BE2C (cell line): ENCODE measurements at regions not wholly inside any gene's neighbourhood (a gene's known extent, or its start where the extent isn't known, plus 50 kb on each side); places are given as distances from the start of the nearest gene placed in this dataset.
A peak's percentile ranks its signal among the peaks of the same experiment; 100 is the strongest.

ENCODE experiments used
- DNase-seq: peaks from one replicate; pipeline ENCODE4 v3.0.0-alpha.2; 2020
- H3K27me3 ChIP-seq: fragments of 250-450 bp; sonication (Bioruptor Pico); 2 replicates; pipeline ENCODE4 v1.5.1; 2020; ENCODE audit warnings: mild to moderate bottlenecking
- H3K36me3 ChIP-seq: fragments of 250-450 bp; sonication (Bioruptor Pico); 2 replicates; pipeline ENCODE4 v1.5.1; 2020; ENCODE audit warnings: mild to moderate bottlenecking
- H3K4me1 ChIP-seq: fragments of 250-450 bp; sonication (Bioruptor Pico); 2 replicates; pipeline ENCODE4 v1.5.1; 2020
- H3K4me3 ChIP-seq: 2 replicates; pipeline ENCODE4 v1.5.1; 2011; ENCODE audit warnings: low read depth, low read length
- H3K9me3 ChIP-seq: fragments of 250-450 bp; sonication (Bioruptor Pico); 2 replicates; pipeline ENCODE4 v1.5.1; 2020
- TF ChIP-seq, protein P1 (sequence below): IDR thresholded peaks from 2 replicates; pipeline ENCODE4 v1.5.1; 2012; ENCODE audit warnings: mild to moderate bottlenecking, low read depth, low read length

DNA sequence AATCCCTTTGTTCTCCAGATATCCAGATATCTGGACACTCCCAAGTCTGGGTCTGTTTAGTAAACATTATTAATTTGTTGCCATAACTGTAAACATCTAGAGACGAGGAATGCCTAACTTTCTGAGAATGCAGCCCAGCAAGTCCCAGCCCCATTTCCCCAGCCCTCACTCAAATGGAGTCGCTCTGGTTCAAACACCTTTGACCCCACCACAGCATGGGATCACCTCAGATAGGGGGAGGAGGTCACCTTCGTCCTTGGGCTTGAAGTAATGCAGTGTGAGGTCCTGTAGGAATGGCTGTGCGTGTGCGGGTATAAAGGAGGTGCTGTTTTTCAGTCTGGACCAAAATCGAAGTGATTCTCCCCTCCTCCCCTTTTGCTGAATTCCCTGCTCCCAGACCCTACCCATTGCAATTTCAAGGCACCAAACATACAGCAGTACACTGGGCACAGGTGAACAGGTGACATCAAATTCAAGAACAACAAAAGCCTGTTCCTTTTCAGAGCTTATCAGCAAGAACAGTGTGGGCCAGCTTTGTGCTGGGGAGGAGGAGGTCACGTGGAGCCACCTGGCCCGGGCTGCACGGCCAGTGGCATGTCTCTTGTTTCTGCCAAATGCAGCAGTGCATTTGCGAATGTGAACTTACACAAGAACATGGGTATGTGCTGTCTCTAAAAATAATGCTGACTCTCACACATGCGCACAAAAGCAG, 57.5 kb upstream of the TRPM1 start:
- H3K4me1 ChIP-seq = no peaks in the 10 kb centered on the region
- H3K4me3 ChIP-seq = no peak overlapping the region
- no peak for DNase-seq
- H3K36me3 ChIP-seq = no peaks in the 10 kb centered on the region
- TF ChIP-seq, protein P1, sequence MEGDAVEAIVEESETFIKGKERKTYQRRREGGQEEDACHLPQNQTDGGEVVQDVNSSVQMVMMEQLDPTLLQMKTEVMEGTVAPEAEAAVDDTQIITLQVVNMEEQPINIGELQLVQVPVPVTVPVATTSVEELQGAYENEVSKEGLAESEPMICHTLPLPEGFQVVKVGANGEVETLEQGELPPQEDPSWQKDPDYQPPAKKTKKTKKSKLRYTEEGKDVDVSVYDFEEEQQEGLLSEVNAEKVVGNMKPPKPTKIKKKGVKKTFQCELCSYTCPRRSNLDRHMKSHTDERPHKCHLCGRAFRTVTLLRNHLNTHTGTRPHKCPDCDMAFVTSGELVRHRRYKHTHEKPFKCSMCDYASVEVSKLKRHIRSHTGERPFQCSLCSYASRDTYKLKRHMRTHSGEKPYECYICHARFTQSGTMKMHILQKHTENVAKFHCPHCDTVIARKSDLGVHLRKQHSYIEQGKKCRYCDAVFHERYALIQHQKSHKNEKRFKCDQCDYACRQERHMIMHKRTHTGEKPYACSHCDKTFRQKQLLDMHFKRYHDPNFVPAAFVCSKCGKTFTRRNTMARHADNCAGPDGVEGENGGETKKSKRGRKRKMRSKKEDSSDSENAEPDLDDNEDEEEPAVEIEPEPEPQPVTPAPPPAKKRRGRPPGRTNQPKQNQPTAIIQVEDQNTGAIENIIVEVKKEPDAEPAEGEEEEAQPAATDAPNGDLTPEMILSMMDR = no peak
- no peaks in the 10 kb centered on the region; the same call in 1 of the 2 replicates for H3K27me3 ChIP-seq
- no peaks in the 10 kb centered on the region for H3K9me3 ChIP-seq

- Histone ChIP-seq H3K4me3 (no peak overlapping the region), H3K27me3 (no peaks in the 10 kb centered on the region; the same call in 1 of the 2 replicates), H3K9me3 (no peaks in the 10 kb centered on the region), H3K36me3 (no peaks in the 10 kb centered on the region), H3K4me1 (no peaks in the 10 kb centered on the region)
- no peak for DNase-seq
- TF ChIP-seq, protein P1 = no peak
These were observed 58.3 kb upstream of the TRPM1 start for GRCh38 chr15:31159837-31160236.

- DNase-seq = peak; percentile 33
These were observed 58.8 kb upstream of the TRPM1 start for GRCh38 chr15:31160297-31160696.

DNA sequence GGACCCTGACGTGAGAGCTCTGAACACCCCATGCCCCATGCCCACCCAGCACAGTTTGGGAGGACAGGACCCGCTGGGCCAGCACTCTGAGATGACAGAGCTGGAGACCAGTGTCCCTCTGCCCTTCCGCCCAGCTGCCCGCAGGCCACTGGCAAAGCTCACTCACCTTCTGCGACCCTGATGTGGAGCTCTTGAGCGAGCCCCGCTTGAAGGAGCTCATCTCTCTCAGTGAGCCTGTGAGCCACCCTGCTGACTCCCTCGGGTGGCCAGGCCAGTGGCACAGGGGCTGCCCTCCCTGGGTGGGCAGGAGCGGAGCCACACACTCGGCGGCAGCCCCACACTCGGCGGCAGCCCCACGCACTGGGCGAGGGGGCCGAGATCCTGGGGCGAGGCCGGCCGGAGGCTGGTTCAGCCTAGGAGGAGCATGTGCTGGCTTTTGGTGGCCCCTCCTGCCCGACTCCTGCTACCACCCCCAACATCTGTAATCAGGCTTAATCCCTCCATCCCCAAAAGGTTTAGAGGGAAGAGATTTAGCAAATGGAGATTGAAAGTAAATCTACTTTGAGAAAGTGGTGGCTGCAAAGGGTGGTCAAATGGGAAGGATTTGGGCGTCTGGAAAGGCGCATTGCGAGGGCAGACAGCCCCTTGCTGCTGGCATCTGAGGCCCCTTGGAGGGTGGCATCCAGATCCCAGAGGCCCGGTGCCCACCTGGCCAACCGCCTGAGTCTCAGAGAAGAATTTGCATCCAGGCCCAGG, 59.4 kb upstream of the TRPM1 start:
- H3K27me3 ChIP-seq = no peaks in the 10 kb centered on the region
- TF ChIP-seq, protein P1 = no peak
- H3K4me1 ChIP-seq = no peaks in the 10 kb centered on the region
- no peaks in the 10 kb centered on the region for H3K9me3 ChIP-seq
- no peak for DNase-seq
- H3K36me3 ChIP-seq = no peaks in the 10 kb centered on the region
- no peak overlapping the region for H3K4me3 ChIP-seq

More at GRCh38 chr15:31160297-31160696, 58.8 kb upstream of the TRPM1 start:
- Histone ChIP-seq H3K27me3 (no peaks in the 10 kb centered on the region), H3K4me3 (no peak overlapping the region), H3K36me3 (no peaks in the 10 kb centered on the region), H3K4me1 (no peaks in the 10 kb centered on the region), H3K9me3 (no peaks in the 10 kb centered on the region)
- TF ChIP-seq, protein P1 = no peak

DNA sequence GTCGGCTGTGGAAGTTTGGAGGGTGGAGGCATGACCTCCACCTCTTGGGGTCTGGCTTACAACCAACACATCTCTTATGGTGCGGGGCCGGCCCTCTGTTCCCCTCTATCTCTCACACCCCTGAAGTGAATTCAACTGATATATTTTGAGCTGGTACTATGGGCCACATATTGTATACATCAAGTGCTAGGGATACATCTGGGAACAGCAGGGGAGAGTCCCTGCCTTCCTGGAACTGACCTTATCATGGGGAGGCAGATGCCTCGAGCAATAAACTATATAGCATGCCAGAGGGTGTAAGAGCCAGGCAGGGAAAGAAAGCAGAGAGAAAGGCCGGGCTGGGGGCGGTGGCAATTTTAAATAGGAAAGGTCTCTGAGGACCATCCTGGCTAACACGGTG, 60.4 kb upstream of the TRPM1 start:
- no peak for DNase-seq
- Histone ChIP-seq H3K4me3 (no peak overlapping the region), H3K9me3 (no peaks in the 10 kb centered on the region), H3K27me3 (no peaks in the 10 kb centered on the region), H3K4me1 (no peaks in the 10 kb centered on the region), H3K36me3 (no peaks in the 10 kb centered on the region)
- TF ChIP-seq, protein P1 = no peak
